Testis (tissue), 2 donors: ENCODE measurements at regions not wholly inside any gene's neighbourhood (a gene's known extent, or its start where the extent isn't known, plus 50 kb on each side); places are given as distances from the start of the nearest gene placed in this dataset.

Experiments used
- DNase-seq: peaks from one replicate; pipeline ENCODE4 v3.0.0-alpha.2; 2019
- H3K27ac ChIP-seq, 2 donors: fragments of 200-600 bp; sonication (generic); one replicate each; pipeline ENCODE4 v1.5.1; 2019
- H3K27me3 ChIP-seq: fragments of 200-600 bp; sonication (generic); one replicate; pipeline ENCODE4 v1.5.1; 2019
- H3K36me3 ChIP-seq: fragments of 200-600 bp; sonication (generic); one replicate; pipeline ENCODE4 v1.5.1; 2017; ENCODE audit warnings: low read depth; ENCODE audit errors: missing control alignments
- H3K4me1 ChIP-seq: fragments of 200-600 bp; sonication (generic); one replicate; pipeline ENCODE4 v1.5.1; 2019
- H3K4me3 ChIP-seq, 2 donors: fragments of 200-600 bp; sonication (generic); one replicate each; pipeline ENCODE4 v1.5.1; 2017 to 2019
- H3K9me3 ChIP-seq: fragments of 200-600 bp; sonication (generic); one replicate; pipeline ENCODE4 v1.5.1; 2017
- POLR2A ChIP-seq: fragments of 450-650 bp; IDR thresholded peaks from one replicate; pipeline ENCODE4 v1.6.1; 2017; ENCODE audit warnings: antibody characterized with exemption, mild to moderate bottlenecking, moderate library complexity
- WGBS, 2 donors: methylation state at CpG; one replicate each; pipeline ENCODE4 v1.1.5; 2018; 5-methylcytosine and 5-hydroxymethylcytosine counted together
- intact Hi-C: fragments of 100-400 bp; cut with DNase I; formaldehyde crosslinking; loops from one replicate; pipeline ENCODE4 v1.15.1; 2023; ENCODE audit warnings: low total_unique reads
- TF ChIP-seq, protein P1 (sequence below), 3 experiments: fragments of 450-650 bp in 2 of 3; fragments of 200-600 bp in 1 of 3; sonication (generic) in 1 of 3; IDR thresholded peaks; one replicate each; pipeline ENCODE4 v1.5.1; 2016 to 2019; ENCODE audit warnings: antibody characterized with exemption in 3 of 3, mild to moderate bottlenecking in 2 of 3, moderate library complexity in 1 of 3

DNA sequence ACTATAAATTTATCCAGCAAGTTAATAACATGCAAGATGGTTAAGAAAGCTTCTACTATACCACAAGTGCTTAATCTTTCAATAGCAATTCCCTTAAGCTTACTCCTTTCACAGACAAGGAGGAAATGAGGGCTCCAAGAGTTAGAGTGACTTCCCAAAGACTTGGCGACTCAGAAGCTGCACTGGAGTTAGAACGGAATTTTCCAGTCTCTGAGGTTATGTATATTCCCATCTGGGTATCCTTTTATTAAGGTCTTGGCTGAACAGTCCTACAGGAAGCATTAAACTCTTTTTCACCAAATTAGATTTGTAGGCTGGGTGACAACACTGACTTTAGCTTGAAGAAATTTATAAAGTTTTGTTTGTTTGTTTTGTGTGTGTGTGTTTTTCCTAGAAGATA lies 256.9 kb upstream of the DPP10 start:
- intact Hi-C loops = no loop called here
- WGBS, 2 donors = 74 to 97% methylated on average over 2 of the region's 2 CpGs
- no peaks in the 10 kb centered on the region for H3K36me3 ChIP-seq
- DNase-seq = no peak
- no peak overlapping the region for H3K4me3 ChIP-seq
- no peaks in the 10 kb centered on the region for H3K9me3 ChIP-seq
- H3K27me3 ChIP-seq = no peaks in the 10 kb centered on the region
- H3K4me1 ChIP-seq = no peaks in the 10 kb centered on the region
- TF ChIP-seq, protein P1, sequence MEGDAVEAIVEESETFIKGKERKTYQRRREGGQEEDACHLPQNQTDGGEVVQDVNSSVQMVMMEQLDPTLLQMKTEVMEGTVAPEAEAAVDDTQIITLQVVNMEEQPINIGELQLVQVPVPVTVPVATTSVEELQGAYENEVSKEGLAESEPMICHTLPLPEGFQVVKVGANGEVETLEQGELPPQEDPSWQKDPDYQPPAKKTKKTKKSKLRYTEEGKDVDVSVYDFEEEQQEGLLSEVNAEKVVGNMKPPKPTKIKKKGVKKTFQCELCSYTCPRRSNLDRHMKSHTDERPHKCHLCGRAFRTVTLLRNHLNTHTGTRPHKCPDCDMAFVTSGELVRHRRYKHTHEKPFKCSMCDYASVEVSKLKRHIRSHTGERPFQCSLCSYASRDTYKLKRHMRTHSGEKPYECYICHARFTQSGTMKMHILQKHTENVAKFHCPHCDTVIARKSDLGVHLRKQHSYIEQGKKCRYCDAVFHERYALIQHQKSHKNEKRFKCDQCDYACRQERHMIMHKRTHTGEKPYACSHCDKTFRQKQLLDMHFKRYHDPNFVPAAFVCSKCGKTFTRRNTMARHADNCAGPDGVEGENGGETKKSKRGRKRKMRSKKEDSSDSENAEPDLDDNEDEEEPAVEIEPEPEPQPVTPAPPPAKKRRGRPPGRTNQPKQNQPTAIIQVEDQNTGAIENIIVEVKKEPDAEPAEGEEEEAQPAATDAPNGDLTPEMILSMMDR (IDR thresholded peaks at IDR 0.05) = no peak
- no peak for TF ChIP-seq POLR2A
- H3K27ac ChIP-seq = no peak overlapping the region

DNA sequence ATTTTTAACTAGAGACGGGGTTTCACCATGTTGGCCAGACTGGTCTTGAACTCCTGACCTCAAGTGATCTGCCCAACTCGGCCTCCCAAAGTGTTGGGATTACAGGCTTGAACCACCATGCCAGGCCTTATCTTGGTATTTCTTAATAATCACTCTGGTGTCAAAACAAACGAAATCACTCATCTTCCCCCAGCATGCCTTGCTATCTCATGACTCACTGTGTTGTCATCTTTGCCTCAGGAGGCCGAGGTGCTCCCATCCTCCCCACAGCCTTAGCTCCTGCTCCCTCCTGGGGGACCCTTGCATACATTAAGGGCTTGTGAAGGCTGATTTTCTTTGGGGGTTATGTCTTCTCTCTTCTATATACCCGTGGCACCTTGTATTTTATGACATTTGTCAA lies 250.1 kb upstream of the DPP10 start:
- no peaks in the 10 kb centered on the region for H3K27me3 ChIP-seq
- no peak for DNase-seq
- no peaks in the 10 kb centered on the region for H3K9me3 ChIP-seq
- no peaks in the 10 kb centered on the region for H3K4me1 ChIP-seq
- intact Hi-C loops = no loop called here
- TF ChIP-seq POLR2A = no peak
- TF ChIP-seq, protein P1 (IDR thresholded peaks at IDR 0.05) = no peak
- H3K36me3 ChIP-seq = no peaks in the 10 kb centered on the region
- no peak overlapping the region for H3K27ac ChIP-seq
- 77% methylated on average over 5 of the region's 5 CpGs for WGBS, 2 donors
- no peak overlapping the region for H3K4me3 ChIP-seq

DNA sequence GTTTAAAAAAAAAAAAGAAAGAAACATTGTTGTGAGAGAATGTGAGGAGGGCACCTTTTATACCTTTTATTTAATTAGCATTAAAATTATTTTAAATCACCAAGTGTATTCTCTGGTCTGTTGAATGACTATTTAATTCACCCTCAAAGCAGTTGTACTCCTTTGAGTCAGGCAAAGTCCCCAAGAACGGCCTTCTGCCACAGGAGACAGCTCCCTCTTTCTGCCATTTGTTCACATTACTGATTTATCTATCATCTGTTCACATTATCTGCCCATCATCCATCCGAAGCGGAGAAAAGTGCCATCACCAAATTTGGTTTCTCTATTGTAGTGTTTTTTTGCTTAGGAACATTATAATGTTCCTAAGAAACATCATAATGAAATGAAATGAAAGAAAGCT lies 240.7 kb upstream of the DPP10 start:
- H3K36me3 ChIP-seq = no peaks in the 10 kb centered on the region
- no peak overlapping the region for H3K27ac ChIP-seq
- 73 to 88% methylated on average over 3 of the region's 3 CpGs for WGBS, 2 donors
- no peaks in the 10 kb centered on the region for H3K27me3 ChIP-seq
- TF ChIP-seq, protein P1 (IDR thresholded peaks at IDR 0.05) = no peak
- no peak for TF ChIP-seq POLR2A
- intact Hi-C loops = no loop called here
- H3K4me3 ChIP-seq = no peak overlapping the region
- DNase-seq = no peak
- H3K4me1 ChIP-seq = no peaks in the 10 kb centered on the region
- no peaks in the 10 kb centered on the region for H3K9me3 ChIP-seq

DNA sequence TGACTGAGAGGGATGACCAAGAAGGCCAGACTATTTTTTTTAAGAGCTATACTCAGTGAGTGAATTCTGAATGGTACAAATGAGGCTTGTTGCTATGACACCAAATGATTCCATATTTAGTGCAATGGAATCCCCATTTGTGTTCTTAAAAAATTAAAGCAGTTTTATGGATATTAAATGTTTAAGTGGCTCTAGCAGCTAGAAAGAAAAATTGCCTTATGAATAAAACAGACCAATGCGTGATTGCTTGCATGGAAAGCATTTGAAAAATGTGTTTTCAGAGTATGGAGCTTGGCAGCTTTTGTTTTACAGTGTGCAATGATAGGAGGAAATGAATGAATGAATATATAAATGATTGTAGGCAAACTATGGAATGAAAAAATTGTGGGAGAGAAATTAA lies 238.8 kb upstream of the DPP10 start:
- Histone ChIP-seq H3K27me3 (no peaks in the 10 kb centered on the region), H3K4me1 (no peaks in the 10 kb centered on the region), H3K27ac (no peak overlapping the region), H3K4me3 (no peak overlapping the region), H3K36me3 (no peaks in the 10 kb centered on the region), H3K9me3 (no peaks in the 10 kb centered on the region)
- intact Hi-C loops = no loop called here
- DNase-seq = no peak
- TF ChIP-seq, protein P1 (IDR thresholded peaks at IDR 0.05) = no peak
- TF ChIP-seq POLR2A = no peak
- 78 to 85% methylated on average over 1 of the region's 1 CpG for WGBS, 2 donors

DNA sequence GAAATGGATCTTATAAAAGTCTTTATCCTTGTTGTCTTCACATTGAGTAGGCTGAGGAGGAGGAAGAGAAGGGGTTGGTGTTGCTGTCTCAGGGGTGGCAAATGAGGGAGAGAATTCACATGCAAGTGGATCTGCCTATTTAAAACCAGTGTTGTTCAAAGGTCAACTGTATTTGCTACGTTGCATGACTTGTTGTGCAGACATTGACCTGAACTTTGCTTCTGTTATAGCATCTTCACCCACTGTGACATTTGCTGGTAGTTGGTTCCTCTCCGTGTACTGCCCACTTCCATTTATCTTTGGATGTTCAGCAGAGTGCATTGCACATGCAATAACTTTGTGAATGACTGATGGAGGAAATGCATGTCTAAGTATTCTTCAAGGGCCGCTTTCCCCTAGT lies 228.6 kb upstream of the DPP10 start:
- DNase-seq = no peak
- H3K4me1 ChIP-seq = no peaks in the 10 kb centered on the region
- H3K9me3 ChIP-seq = no peaks in the 10 kb centered on the region
- TF ChIP-seq, protein P1 (IDR thresholded peaks at IDR 0.05) = no peak
- TF ChIP-seq POLR2A = no peak
- H3K4me3 ChIP-seq = no peak overlapping the region
- WGBS, 2 donors = 84 to 87% methylated on average over 3 of the region's 3 CpGs
- intact Hi-C loops = no loop called here
- no peaks in the 10 kb centered on the region for H3K36me3 ChIP-seq
- H3K27me3 ChIP-seq = no peaks in the 10 kb centered on the region
- no peak overlapping the region for H3K27ac ChIP-seq
